HL-60/S4 treated with retinoic acid at 250 ng/mL for 4 days and 3 days (cell line): ENCODE measurements at regions not wholly inside any gene's neighbourhood (a gene's known extent, or its start where the extent isn't known, plus 50 kb on each side); places are given as distances from the start of the nearest gene placed in this dataset.

Source experiments
- in situ Hi-C: fragments of 300-500 bp; cut with MboI; formaldehyde crosslinking; loops from 2 replicates; pipeline ENCODE4 v1.7.0; 2022; ENCODE audit warnings: low sequenced_read_pairs

DNA sequence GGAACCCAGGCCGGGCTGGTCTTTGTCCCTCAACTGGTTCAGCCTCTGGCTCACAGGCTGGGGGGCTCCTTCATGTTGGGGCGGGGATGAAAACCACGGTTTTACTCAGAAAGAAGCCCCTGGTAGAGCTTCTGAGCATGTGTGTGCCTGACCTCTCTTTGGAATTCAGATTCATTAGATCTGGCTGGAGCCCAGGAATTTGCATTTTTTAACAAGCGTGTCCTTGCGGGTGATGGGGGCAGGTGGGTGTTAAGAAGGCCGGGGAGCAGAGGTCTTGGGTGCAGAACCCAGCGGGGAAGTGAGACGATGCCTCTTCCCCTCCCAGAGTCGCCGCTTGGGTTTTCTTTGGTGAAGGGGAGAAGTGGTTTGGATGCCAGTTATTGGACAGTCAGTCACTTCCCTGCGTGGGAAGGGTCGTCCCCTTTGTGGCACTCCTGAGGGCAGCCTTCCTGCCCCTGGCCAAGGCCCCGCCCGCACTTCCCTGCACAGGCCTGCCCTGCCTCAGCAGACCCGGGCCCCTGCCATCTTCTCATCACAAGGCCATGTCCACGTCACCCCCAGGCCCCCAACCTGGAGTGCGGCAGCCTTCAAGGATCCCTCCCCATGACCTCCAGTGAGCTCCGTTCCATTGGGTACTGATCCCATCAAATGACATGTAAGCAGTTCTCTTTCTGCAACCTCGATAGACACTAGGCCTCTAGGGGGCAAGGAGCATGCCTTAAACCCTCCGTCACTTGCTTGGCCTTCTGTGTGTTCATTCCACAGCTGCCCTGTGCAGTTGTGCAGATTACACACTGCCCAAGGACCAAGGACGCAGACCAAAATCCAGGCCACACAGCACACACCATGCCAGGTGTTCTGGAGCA is 177.7 kb upstream of the CIBAR2 start:
- in situ Hi-C loops = no loop called here

DNA sequence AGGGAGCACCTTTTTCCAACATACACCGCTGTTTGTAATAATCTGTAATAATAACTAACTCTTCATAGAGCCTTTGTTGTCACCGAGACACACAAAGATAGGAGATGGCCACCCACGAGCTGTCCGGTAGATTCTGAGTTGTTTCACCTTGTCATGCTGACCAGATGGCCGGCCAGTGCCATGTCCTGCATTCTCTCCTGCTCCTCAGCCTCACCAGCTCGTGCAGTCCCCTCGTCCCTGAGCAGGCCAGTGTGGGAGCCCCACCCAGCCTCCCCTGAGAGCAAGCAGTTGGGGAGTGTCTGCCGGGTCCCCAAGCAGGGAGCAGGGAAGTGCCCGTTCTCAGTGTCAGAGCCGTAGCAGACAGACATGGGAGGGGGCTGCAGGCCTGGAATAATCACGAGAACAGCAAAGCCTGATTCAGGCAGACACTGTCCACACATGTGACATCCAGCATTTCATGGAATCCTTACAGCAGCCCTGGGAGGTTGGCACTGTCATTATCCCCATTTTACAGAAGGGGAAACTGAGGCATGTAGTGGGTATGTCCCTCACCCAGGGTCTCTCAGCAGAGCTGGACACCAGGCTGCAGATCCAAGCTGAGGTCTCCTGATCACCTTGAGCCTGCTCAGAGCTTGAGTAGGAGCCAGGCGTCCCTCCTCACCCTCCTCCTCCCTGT is 178.5 kb upstream of the CIBAR2 start:
- in situ Hi-C loops = no loop called here

DNA sequence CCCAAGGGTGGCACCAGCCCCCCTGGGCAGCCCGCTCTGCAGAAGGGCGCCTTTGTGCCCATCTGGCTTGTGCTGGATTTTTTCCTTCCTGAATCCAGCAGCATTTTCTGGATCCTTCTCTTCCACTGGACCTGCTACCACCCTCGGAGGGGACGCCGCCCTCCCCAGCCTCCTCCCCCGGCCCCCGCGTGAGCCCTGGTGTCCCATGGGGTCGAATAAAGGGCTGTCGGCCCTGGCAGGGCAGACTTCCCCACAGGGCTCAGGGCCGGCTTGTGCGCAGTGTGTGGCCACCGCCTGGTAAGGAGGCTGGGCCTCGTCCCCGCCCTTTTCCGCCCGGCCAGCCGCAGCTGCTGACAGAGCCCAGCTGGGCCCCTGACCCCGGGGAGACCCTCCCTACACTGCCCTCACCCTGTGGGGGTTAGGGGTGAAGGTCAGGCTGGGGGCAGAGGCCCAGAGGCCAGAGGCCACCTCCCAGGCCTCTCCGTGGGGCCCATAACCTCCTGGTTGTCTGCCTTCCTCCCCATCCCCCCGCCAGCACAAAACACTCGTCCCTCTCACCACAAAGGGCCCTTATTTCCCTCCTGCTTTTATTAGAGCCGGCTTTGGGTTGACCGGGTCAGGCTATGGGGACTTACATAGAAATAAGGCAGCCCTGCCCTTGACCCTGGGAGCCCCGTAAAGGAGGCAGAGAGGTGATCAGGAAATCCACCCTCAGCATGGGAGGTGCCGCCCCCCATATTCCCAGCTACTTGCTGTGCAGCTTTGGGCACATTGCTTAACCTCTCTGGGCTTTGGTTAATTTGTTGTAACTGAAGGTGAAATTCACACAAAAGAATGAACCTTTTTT is 179.3 kb upstream of the CIBAR2 start:
- in situ Hi-C loops = no loop called here

DNA sequence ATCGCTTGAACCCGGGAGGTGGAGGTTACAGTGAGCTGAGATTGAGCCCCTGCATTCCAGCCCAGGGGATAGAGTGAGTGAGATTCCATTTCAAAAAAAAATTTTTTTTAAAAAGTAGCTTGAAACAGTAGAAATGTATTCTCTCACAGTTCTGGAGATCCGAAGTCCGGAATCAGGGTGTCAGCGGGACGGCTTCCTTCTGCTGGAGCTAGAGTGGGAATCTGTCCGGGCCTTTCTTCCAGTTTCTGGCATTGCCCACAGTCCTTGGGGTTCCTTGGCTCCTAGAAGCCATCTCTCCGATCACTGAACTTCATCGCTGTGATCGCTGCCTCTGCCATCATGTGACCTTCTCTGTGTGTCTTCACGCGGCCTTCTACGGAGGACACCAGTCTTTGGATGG is 181.2 kb upstream of the CIBAR2 start:
- in situ Hi-C loops = no loop called here

DNA sequence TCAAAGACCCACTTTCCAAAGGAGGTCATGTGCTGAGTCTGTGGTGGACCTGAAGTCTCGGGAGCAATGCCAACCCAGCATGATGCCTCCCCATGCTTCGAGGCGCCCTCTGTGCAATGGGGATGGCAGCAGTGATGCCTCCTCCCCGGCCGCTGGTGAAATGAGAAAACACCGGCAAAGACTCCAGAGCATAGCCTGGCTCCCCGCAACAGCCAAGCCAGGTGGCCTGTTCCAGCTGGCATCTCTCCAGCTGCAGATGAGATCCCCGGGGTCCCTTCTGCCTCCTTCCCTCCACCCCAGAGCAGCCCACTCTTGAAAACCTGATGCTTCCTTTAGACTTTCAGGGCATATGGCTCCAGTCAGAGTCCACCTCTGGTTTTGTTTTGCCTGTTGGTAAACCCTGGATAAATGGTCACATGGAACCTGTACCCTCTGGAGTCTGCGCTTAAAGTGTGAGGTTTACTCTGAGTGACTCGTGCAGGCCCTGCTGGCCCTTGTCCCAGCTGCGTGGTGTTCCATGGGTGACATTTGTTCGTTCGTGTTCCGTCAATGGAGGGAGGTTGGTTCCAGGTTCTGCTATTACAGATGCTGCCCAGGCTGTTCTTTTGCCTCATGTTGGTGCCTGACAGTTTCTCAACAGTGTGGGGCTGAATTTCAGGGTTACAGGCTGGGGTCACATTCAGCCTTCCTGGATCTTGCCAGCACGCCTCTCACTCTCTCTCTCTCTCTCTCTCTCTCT is 181.8 kb upstream of the CIBAR2 start:
- in situ Hi-C loops = no loop called here

DNA sequence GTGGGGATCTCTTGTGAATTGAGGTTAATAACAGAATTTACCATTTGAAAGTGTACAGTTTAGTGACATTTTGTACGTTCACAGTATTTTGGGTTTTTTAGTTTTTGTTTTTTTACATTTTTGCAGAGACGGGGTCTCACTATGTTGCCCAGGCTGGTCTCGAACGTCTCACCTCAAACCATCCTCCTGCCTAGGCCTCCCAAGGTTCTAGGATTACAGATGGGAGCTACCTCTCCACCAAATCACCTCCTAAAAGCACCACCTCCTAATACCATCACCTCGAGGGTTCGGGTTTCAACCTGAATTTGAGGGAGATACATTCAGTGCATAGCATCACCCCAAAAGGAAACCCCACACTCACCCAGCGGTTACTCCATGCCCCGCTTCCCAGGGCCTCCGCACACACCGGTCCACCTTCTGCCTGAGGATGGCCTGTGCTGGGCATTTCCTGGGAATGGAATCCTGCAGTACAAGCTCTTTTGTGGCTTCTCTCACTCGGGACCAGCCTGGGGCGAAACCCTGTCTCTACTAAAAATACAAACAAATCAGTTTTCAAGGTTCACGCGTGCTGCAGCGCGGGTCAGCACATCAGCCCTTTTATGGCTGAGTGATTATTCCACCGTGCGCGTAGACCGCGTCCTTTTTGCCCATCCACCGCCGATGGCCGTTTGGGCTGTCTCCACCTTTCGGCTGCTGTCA is 182.7 kb upstream of the CIBAR2 start:
- in situ Hi-C loops = no loop called here

DNA sequence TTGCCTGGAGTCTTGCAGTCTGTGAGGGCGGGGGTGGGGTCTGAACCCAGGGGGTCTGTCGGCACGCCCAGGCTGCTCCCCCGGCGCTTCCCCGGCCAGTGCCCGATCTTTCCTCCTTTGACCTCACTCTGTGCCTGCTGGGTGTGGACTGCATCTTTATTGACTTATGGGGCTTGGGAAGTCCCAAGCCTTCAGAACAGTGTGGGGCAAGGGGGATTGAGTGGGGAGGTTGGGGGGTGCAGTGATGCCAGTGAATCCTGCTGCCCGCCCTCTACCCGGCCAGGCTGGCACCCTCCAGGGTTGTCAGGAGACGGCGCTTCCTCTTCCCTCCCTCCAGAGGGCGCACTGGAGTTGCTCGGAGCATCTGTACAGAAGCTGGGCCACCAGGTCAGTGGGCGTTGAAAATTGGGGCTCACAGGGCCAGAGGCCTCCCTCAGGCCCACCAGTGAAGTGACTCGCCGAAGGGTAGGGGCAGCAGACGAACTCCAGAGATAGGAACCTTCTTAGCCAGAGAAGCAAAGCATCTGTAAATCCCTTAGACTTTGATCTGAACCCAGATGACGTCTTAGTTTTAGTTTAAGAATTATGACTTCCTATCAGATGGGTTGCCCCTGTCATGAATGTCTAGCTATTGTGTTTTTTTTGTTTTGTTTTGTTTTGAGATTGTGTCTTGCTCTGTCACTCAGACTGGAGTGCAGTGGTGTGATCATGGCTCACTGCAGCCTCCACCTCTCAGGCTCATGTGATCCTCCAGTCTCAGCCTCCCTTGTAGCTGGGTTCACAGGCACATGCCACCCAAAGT is 184.8 kb upstream of the CIBAR2 start:
- in situ Hi-C loops = no loop called here

DNA sequence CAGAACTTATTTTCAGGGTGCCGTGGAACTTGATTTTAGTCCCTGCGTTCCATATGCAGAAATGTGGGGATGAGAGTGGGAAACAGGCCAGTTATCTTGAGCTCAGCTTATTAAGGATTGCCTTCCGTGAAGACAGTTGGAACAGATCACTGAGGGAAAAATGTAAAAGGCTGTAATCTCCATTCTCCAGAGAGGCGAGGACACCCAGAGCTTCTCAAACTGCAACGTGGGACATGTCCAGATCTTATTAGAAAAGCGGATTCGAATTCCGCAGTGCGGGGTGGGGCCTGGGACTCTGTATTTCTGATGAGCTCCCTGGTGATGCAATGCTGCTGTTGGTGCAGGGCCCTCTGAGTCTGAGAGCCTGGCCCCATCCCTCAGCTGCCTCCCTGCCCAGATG is 185.6 kb upstream of the CIBAR2 start:
- in situ Hi-C loops = no loop called here

DNA sequence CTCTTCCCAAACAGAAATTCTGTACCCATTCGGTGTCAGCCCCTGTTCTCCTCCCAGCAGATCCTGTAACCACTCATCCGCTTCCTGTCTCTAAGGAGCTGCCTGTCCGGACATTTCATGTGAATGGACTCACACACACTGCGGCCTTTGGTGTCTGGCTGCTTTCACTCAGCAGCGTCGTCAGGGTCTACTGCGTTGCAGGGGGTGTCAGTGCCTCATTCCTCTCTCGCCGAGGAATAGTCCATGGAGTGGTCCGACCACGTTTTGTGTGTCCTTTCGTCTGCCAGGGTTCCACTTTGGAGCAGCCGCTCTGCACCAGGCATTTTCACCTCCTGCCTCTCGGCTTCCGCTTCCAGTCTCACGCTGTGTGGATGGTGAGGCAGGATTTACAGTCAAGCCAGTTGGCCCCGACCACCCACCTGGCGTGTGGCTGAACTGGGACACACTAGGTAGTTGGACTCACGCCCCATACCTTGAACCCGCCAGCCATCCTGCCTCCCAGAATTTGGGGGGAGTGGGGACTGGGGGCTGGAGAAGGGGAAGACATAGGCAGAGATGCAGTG is 188.2 kb upstream of the CIBAR2 start:
- in situ Hi-C loops = no loop called here

DNA sequence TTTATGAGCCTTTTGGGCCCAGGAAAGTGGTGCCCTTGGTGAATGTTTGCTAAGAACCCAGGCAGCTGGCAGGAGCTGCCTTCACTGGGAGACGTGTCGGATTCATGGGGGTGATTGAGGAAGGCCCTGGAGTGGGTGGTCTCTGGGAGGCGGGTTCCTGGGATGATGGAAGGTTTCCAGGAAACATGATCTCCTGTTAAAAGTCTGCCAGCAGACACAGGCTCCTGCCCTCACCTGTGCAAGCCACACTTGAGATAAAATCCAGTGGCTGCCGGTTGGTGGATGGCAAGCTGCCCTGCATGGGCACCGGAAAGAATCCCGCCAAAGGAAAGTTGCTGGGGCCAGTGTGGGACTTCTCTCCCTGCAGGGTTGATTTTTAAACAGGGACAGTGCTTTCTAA is 189.0 kb upstream of the CIBAR2 start:
- in situ Hi-C loops = no loop called here

DNA sequence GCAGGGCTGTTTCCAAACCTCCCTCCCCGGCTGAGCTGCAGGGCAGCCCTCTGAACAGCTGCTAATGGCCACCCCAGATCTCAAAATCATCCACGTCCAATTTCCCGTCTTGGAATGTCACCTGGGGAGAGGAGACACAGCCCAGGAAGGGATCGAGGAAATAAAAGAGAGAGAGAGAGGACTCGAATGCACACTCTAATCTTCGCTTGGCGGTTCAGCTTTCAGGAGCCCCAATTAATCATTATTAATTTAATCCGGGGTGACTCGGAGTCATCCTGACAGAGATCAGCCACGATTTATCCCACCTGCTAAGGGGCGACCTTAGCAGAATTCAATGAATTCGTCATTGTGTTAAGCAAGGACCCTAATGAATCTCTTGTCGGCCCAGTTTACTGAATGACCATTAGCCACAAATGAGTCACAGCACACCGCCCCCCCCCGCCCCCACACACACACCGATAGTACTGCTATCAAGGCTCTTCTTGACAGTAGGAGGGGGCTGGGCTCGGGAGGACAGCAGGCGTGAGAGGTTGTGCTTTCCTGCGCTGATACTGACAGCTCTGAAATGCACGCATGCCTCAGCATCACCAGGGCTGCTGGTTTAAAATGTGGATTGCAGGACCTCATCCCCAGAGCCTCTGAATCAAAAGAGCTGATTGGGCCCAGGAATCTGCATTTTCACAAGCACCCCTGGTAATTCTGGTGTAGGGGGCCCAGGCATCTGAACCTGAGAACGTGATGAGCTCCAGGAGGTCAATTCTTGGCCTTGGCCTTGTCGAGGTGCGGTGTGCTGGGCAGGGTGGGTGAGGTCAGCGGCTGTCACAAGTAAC is 190.0 kb upstream of the CIBAR2 start:
- in situ Hi-C loops = no loop called here

DNA sequence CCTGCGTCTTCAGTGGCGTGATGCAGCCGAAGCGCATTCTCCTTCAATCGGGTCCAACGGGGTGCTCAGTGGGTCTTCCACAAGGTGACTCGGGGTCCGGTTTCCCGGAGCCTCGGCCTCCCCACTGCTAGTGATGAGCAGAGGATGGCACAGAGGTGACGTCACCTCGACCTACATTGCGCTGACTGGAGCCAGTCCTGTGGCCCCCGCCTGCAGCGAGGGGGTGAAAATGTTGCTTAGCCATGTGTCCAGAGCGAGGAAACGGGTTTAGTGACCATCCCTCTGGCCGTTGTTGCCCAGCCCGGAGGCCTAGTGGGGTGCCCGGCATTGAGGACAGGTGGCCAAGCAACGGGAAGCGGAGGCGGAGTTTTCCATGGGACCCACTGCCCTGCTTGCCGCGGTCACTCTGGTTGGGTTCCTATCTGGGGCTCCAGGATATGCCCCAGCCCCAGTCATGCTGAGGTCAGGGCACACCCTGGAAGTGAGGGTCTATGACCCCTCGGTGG is 190.6 kb upstream of the CIBAR2 start:
- in situ Hi-C loops = no loop called here

DNA sequence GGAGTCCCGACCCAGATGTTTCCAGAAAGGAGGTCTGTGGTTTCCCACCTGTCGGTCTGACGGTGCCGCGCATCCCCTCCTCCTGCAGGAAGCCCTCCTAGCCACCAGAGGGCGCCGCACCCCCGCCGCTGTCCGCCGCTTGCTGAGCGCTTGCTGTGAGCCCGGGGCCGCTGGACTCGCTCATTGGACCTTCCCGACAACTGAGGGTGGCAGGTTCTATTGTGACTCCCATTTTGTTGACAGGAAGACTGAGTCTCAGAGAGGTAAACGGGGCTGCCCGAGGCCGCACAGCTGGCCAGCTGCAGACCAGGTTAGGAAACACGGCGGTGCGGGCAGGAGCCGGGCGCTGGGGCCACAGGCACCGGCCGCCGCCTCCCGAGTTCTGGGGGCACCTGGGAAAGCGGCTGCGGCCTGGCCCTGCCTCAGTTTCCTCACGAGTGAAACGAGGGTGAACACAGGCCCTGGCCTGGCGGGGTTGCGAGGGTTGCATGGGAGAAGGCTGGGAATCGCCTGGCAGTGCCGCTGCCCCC is 191.1 kb upstream of the CIBAR2 start:
- in situ Hi-C loops = no loop called here

DNA sequence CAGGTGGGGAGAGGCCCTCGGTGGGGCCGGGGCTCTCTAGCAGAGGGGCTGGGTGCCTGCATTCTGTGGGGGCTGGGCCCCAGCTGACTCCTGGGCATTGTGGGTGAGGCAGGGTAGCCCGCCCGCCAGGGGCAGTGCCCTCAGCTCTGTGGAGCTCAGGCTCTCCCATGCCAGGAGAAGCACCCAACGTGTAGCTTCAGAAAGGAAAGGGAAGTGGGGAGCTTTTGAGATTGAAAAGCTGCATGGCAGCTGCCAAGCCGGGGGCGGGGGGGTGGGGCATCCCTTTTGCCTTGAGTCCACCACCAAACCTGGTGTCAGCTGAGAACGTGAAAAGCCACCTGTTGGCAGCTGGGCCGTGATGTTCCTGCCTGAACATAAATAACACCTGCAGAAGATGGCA is 192.1 kb upstream of the CIBAR2 start:
- in situ Hi-C loops = no loop called here

DNA sequence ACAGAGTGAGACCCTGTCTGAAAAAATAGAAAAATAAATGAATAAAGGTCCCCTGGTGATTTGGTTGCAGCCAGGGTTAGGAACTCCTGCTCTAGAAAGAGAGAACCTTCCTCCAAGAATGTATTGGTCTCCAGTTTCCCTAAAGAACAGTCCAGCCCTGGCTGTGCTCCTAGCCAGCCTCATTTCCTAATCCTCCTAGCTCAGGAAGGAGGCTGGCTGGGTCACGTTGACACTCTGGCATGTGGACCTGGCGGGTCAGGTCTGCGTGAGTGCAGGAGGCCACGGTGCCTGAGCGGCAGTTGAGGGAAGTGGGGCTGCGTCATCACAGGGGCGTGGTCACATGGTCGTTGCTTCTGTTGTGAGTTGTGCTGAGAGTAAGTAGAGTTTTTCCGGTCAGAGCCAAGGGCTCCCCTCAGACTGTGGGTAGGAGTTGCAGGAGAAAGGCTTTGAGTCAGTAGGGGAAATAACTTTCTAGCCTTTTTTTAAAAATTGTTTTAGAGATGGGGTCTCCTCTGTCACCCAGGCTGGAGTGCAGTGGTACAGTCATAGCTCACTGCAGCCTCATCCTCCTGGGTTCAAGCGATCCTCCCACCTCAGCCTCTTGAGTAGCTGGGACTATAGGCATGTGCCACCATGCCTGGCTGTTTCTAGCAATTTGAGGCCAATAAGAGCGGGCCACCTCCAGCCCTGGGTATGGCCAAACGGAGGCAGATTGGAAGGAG is 194.0 kb upstream of the CIBAR2 start:
- in situ Hi-C loops = no loop called here

DNA sequence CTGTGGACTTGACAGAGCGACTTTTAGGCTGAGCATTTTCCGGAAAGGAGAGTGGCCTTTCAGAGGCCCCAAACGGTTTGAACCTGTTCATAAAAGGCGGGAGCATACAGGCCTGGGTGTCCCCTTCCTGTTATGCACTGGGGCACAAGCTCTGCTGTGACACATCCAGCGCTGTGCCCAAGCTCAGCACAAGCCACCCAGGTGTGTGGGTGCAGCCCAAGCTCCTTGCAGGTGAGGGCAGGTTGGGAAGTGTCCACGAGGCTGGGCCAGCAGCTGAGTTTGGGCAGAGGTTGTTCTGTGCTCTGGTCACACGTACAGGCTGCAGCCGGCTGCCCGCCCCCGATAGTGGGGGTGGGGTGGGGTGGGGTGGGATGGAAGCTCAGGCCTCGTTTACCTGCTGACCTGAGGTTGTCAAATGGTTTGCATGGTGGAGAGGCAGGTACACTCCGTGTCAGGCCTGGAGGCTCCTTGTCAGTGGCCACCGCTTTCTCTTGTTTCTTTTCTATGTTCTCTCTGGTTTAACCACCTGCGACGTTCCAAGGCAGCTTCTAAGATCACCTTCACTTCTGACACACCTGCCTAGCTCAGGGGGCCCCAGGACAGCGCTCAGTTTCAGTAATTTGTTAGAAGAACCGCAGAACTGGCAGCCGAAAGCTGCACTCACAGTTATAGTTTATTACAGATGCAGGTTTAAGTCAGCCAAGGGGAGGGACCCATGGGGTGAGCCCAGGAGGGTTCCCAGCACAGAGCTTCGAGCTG is 194.7 kb upstream of the CIBAR2 start:
- in situ Hi-C loops = no loop called here
